Stomach (tissue), 8 donors: ENCODE measurements at regions not wholly inside any gene's neighbourhood (a gene's known extent, or its start where the extent isn't known, plus 50 kb on each side); places are given as distances from the start of the nearest gene placed in this dataset.

Experiments used
- DNase-seq, 2 donors: peaks; one replicate each; pipeline versions ENCODE4 v3.0.0 to v3.0.0-alpha.2; 2013 to 2019
- H3K27ac ChIP-seq, 5 donors: fragments of 200-600 bp in 4 of 5; sonication (generic) in 4 of 5; one replicate each; pipeline ENCODE4 v1.5.1; 2013 to 2019; ENCODE audit warnings: mild to moderate bottlenecking in 1 of 5, moderate library complexity in 1 of 5
- H3K27me3 ChIP-seq, 3 donors: fragments of 200-600 bp; sonication (generic); one replicate each; pipeline ENCODE4 v1.5.1; 2017 to 2019; ENCODE audit warnings: mixed run types in 1 of 3
- H3K36me3 ChIP-seq, 4 donors: fragments of 200-600 bp; sonication (generic); 1 replicate in 3 of 4; 2 replicates in 1 of 4; pipeline ENCODE4 v1.5.1; 2016 to 2019
- H3K4me1 ChIP-seq, 4 donors: fragments of 200-600 bp; sonication (generic); one replicate each; pipeline ENCODE4 v1.5.1; 2016 to 2019
- H3K4me3 ChIP-seq, 4 donors: fragments of 200-600 bp; sonication (generic) in 3 of 4; one replicate each; pipeline ENCODE4 v1.5.1; 2016 to 2019; ENCODE audit warnings: mild to moderate bottlenecking in 1 of 4
- H3K9me3 ChIP-seq, 4 donors: fragments of 200-600 bp; sonication (generic); one replicate each; pipeline ENCODE4 v1.5.1; 2016 to 2019
- CTCF ChIP-seq, 7 experiments: fragments of 450-650 bp in 4 of 7; fragments of 200-600 bp in 3 of 7; sonication (generic) in 3 of 7; IDR thresholded peaks; one replicate each; pipeline ENCODE4 v1.5.1; 2016 to 2019; ENCODE audit warnings: antibody characterized with exemption in 7 of 7, control low read depth in 2 of 7, mild to moderate bottlenecking in 1 of 7
- EP300 ChIP-seq: sonication (generic); formaldehyde crosslinking; IDR thresholded peaks from one replicate; pipeline ENCODE4 v1.6.1; 2017; ENCODE audit warnings: antibody characterized with exemption
- POLR2A ChIP-seq, 4 donors: fragments of 450-650 bp; IDR thresholded peaks; one replicate each; pipeline ENCODE4 v1.6.1; 2016; ENCODE audit warnings: antibody characterized with exemption in 4 of 4, control low read depth in 2 of 4, mild to moderate bottlenecking in 1 of 4, moderate library complexity in 1 of 4
- POLR2AphosphoS5 ChIP-seq, 3 donors: sonication (generic); formaldehyde crosslinking; IDR thresholded peaks; one replicate each; pipeline ENCODE4 v1.6.1; 2016; ENCODE audit warnings: antibody characterized with exemption in 3 of 3
- WGBS, 5 donors: extraction: QIAGEN DNeasy Blood & Tissue Kit in 3 of 5; methylation state at CpG; one replicate each; pipeline versions ENCODE4 v1.1.5 to v1.1.7; 2013 to 2018; 5-methylcytosine and 5-hydroxymethylcytosine counted together
- intact Hi-C: fragments of 100-400 bp; cut with DNase I; formaldehyde crosslinking; loops from one replicate; pipeline ENCODE4 v1.15.1; 2023; ENCODE audit warnings: low total_unique reads
- donor health status: healthy with polysubstance abuse.
- donor health status: Bipolar disorder and iron deficiency.
- donor health status: healthy.

DNA sequence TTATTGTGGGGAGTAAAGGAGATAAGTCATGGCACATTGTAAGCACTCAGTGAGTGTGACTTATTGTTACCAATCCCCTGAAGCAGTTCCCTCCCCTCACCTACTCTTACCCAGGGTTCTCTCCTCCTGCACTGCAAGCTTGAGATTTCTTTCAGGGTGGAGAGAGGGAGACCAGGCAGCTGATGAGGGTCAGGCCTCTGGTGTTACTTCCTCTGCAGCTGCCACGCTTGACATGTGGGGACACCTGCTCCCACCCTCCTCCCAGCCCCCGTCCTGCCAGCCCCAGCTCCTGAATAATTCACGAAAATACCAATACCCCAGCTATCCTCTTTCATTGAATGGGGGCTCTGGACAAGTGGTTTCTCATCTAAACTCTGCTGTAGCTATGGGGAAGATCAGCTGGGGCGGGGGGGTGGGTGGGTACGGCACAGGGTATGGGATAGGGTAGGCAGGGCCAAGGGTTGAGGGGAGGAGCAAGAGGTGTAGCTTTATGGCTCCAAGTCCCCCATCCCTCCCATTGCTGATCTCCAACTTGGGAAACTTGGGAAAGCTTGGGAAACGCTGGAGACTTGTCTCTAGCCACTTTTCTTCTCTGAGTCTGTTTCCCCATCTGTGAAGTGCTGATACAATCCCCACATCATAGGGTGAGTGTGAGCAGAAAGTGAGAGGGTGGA, 148.5 kb upstream of the PJA1 start:
- H3K36me3 ChIP-seq, result no peaks in the 10 kb centered on the region
- intact Hi-C loops, result no loop called here
- DNase-seq, result peak in 1 of 2 donors; percentile 4
- 55 to 76% (median 66%) methylated on average over 5 to 6 of the region's 6 CpGs for WGBS, 5 donors
- no peak overlapping the region for H3K4me3 ChIP-seq
- H3K9me3 ChIP-seq, result no peaks in the 10 kb centered on the region
- no peak for TF ChIP-seq POLR2A (IDR thresholded peaks at IDR 0.05)
- TF ChIP-seq CTCF (IDR thresholded peaks at IDR 0.05), result no peak
- TF ChIP-seq EP300, result no peak
- no peak for TF ChIP-seq POLR2AphosphoS5 (IDR thresholded peaks at IDR 0.05)
- no peaks in the 10 kb centered on the region for H3K4me1 ChIP-seq
- H3K27ac ChIP-seq, result no peak overlapping the region
- H3K27me3 ChIP-seq, result peaks cover 0 to 11% (median 0%) of the 10 kb centered on the region in 3 donors

DNA sequence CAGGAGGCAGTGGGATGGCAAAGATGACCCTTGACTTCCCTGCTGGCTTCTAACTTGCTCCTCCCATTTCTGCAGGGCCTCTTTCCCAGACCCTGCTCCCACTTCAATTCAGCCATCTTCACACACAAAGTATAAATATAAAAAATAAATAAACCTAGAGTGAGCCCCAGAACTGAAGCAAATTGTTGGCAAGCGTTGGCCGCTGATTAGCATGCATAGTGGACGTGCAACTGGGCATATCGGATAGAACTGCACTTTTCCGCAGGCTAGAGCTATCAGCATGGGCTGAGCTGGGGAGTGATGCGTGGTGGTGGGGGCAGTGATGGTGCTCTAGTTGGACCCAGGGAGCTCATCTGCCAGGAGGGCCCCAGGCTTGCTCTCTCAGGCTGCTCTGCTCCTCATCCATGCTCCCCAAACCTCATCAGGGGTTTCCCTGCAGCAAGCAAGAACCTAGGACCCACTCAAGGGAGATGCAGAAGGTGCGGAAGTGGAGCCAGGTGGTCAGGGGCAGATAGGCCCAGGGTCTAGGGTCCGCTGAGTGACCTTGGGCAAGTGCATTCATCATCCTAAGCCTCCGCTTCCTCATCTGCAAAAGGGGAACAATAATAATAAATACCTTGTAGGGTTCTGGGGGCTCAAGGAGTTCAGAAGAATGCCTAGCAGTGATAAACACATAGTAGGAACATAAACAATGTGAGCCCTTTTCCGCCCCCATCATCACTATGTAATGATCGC, 146.8 kb upstream of the PJA1 start:
- DNase-seq, result peak; percentile 0 to 8
- H3K36me3 ChIP-seq, result no peaks in the 10 kb centered on the region
- H3K4me3 ChIP-seq, result no peak overlapping the region
- intact Hi-C loops, result no loop called here
- H3K27me3 ChIP-seq, result peaks cover 0 to 4% (median 0%) of the 10 kb centered on the region in 3 donors
- H3K9me3 ChIP-seq, result no peaks in the 10 kb centered on the region
- H3K4me1 ChIP-seq, result no peaks in the 10 kb centered on the region
- WGBS, 5 donors, result 55 to 76% (median 69%) methylated on average over 7 to 11 of the region's 11 CpGs
- no peak for TF ChIP-seq POLR2A (IDR thresholded peaks at IDR 0.05)
- no peak for TF ChIP-seq CTCF (IDR thresholded peaks at IDR 0.05)
- no peak for TF ChIP-seq POLR2AphosphoS5 (IDR thresholded peaks at IDR 0.05)
- no peak for TF ChIP-seq EP300
- H3K27ac ChIP-seq, result no peak overlapping the region

DNA sequence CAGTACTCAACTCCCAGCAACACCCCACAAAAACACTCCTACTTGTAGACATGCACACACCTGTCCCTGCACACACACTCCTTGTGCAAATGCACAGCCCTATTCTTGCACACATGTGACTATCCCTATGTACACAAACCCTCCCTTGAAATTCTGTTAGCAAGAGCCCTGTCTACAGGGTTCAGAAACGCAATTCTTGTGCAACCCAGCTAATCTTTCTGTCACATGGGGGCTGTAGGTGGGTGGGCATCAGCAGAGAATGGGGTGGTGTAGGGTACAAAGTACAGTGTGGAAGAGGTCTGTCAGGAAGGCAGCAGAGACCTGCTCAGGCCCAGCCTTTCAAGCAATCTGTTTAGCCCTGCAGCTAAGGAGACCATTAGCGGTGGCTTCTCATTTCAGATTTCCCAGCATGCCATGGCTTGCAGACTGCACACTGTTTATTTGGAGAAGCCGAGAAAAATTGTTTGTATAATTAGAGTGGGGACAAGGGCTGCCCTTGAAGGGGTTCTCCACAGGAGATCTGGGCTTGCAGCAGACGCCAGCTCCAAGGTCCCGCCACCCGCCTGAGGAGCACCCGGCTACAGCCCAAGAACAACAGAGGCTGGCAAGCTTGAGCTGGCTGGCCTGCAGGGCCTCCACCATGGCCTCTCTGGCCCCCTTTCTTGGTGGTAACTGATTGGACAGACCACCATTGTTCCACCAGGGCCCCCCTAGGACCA, 144.0 kb upstream of the PJA1 start:
- no peak for TF ChIP-seq POLR2A (IDR thresholded peaks at IDR 0.05)
- H3K4me3 ChIP-seq, result no peak overlapping the region
- intact Hi-C loops, result no loop called here
- H3K27ac ChIP-seq, result no peak overlapping the region
- H3K4me1 ChIP-seq, result peaks cover 0 to 6% (median 0%) of the 10 kb centered on the region in 4 donors
- no peaks in the 10 kb centered on the region for H3K36me3 ChIP-seq
- WGBS, 5 donors, result 68 to 88% (median 70%) methylated on average over 6 to 7 of the region's 7 CpGs
- peaks cover 0 to 22% (median 10%) of the 10 kb centered on the region in 3 donors for H3K27me3 ChIP-seq
- no peaks in the 10 kb centered on the region for H3K9me3 ChIP-seq
- DNase-seq, result peak in 1 of 2 donors; percentile 70

GRCh38 chrX:69307756-69308155, 142.5 kb upstream of the PJA1 start:
- intact Hi-C loops, result no loop called here
- Histone ChIP-seq H3K27ac (no peak overlapping the region), H3K4me1 (peaks cover 0 to 6% (median 0%) of the 10 kb centered on the region in 4 donors), H3K27me3 (peaks cover 0 to 34% (median 12%) of the 10 kb centered on the region in 3 donors), H3K36me3 (no peaks in the 10 kb centered on the region), H3K9me3 (no peaks in the 10 kb centered on the region), H3K4me3 (no peak overlapping the region)
- WGBS, 5 donors, result 62 to 85% (median 77%) methylated on average over 6 to 10 of the region's 10 CpGs
- DNase-seq, result no peak
- TF ChIP-seq CTCF (IDR thresholded peaks at IDR 0.05) (no peak), POLR2A (IDR thresholded peaks at IDR 0.05) (no peak), POLR2AphosphoS5 (IDR thresholded peaks at IDR 0.05) (no peak), EP300 (no peak)
